HCT116 (cell line): ENCODE measurements at regions not wholly inside any gene's neighbourhood (a gene's known extent, or its start where the extent isn't known, plus 50 kb on each side); places are given as distances from the start of the nearest gene placed in this dataset.

Experiments
- ATF3 ChIP-seq: IDR thresholded peaks from 2 replicates; pipeline ENCODE4 v1.6.1; 2012
- FOSL1 ChIP-seq: IDR thresholded peaks from 2 replicates; pipeline ENCODE4 v1.6.1; 2012; ENCODE audit warnings: low read depth
- POLR2A ChIP-seq: IDR thresholded peaks from 2 replicates; pipeline ENCODE4 v1.7.0; 2011; ENCODE audit warnings: borderline replicate concordance; ENCODE audit not compliant: insufficient read depth, insufficient read length; ENCODE audit errors: extremely low read depth
- POLR2AphosphoS5 ChIP-seq: IDR thresholded peaks from 2 replicates; pipeline ENCODE4 v1.6.1; 2011; ENCODE audit warnings: mild to moderate bottlenecking, low read depth, low read length, moderate library complexity
- RAD21 ChIP-seq: IDR thresholded peaks from 2 replicates; pipeline ENCODE4 v1.6.1; 2012; ENCODE audit warnings: low read depth, mild to moderate bottlenecking
- TCF7L2 ChIP-seq: IDR thresholded peaks from 2 replicates; pipeline ENCODE4 v1.7.0; 2011; ENCODE audit warnings: borderline replicate concordance, inconsistent platforms; ENCODE audit not compliant: insufficient read depth, insufficient read length; ENCODE audit errors: extremely low read depth
- YY1 ChIP-seq: IDR thresholded peaks from 2 replicates; pipeline ENCODE4 v1.6.1; 2011; ENCODE audit warnings: low read length, low read depth, moderate library complexity, mild to moderate bottlenecking; ENCODE audit not compliant: insufficient replicate concordance; ENCODE audit errors: extremely low read depth
- ZNF274 ChIP-seq: fragments of 200-500 bp; sonication (Bioruptor generic); IDR thresholded peaks from 2 replicates; pipeline ENCODE4 v1.6.1; 2014; ENCODE audit warnings: mild to moderate bottlenecking, low read depth, low read length, inconsistent platforms
- TF ChIP-seq, protein P1 (sequence below): IDR thresholded peaks from 2 replicates; pipeline ENCODE4 v1.6.1; 2012; ENCODE audit warnings: low read depth
- TF ChIP-seq, protein P2 (sequence below), 3 experiments: fragments of 200-600 bp in 1 of 3; sonication (generic) in 1 of 3; IDR thresholded peaks in 2 of 3; conservative IDR thresholded peaks in 1 of 3; 2 replicates each; pipeline ENCODE4 v1.5.1; 2012 to 2017; ENCODE audit warnings: low read depth in 2 of 3, low read length in 2 of 3, antibody characterized with exemption in 1 of 3, borderline replicate concordance in 1 of 3, control low read depth in 1 of 3, mild to moderate bottlenecking in 1 of 3, mixed read lengths in 1 of 3, mixed run types in 1 of 3, moderate library complexity in 1 of 3; ENCODE audit not compliant: insufficient read depth in 1 of 3
- TF ChIP-seq, protein P3 (sequence below): IDR thresholded peaks from 2 replicates; pipeline ENCODE4 v1.6.1; 2011; ENCODE audit warnings: mild to moderate bottlenecking, low read length, moderate library complexity; ENCODE audit not compliant: insufficient replicate concordance; ENCODE audit errors: extremely low read depth

DNA sequence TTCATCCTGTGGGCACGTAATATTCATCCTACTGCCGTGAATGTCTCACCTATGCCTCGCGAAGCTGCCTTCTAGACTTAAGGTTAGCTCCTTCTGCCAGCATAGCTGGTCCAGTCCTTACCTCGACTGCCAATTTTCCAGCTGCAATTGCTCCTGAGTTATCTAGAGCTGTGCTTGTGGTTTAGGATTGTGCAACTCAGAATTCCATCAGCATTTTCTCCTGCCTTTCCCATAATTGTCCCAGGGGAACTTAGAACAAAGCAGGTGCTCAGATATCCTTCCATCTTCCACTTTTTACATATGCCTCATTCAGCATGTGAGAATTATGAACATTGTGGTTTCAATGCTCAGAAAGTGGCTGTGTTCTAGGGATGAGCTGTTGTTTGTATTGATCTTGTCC is 131.4 kb upstream of the ADGRL3 start:
- TF ChIP-seq, protein P1, sequence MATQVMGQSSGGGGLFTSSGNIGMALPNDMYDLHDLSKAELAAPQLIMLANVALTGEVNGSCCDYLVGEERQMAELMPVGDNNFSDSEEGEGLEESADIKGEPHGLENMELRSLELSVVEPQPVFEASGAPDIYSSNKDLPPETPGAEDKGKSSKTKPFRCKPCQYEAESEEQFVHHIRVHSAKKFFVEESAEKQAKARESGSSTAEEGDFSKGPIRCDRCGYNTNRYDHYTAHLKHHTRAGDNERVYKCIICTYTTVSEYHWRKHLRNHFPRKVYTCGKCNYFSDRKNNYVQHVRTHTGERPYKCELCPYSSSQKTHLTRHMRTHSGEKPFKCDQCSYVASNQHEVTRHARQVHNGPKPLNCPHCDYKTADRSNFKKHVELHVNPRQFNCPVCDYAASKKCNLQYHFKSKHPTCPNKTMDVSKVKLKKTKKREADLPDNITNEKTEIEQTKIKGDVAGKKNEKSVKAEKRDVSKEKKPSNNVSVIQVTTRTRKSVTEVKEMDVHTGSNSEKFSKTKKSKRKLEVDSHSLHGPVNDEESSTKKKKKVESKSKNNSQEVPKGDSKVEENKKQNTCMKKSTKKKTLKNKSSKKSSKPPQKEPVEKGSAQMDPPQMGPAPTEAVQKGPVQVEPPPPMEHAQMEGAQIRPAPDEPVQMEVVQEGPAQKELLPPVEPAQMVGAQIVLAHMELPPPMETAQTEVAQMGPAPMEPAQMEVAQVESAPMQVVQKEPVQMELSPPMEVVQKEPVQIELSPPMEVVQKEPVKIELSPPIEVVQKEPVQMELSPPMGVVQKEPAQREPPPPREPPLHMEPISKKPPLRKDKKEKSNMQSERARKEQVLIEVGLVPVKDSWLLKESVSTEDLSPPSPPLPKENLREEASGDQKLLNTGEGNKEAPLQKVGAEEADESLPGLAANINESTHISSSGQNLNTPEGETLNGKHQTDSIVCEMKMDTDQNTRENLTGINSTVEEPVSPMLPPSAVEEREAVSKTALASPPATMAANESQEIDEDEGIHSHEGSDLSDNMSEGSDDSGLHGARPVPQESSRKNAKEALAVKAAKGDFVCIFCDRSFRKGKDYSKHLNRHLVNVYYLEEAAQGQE = no peak
- TF ChIP-seq YY1 (no peak), FOSL1 (no peak), TCF7L2 (no peak), ATF3 (no peak), POLR2A (no peak), POLR2AphosphoS5 (no peak), RAD21 (no peak), ZNF274 (no peak)
- TF ChIP-seq, protein P2, sequence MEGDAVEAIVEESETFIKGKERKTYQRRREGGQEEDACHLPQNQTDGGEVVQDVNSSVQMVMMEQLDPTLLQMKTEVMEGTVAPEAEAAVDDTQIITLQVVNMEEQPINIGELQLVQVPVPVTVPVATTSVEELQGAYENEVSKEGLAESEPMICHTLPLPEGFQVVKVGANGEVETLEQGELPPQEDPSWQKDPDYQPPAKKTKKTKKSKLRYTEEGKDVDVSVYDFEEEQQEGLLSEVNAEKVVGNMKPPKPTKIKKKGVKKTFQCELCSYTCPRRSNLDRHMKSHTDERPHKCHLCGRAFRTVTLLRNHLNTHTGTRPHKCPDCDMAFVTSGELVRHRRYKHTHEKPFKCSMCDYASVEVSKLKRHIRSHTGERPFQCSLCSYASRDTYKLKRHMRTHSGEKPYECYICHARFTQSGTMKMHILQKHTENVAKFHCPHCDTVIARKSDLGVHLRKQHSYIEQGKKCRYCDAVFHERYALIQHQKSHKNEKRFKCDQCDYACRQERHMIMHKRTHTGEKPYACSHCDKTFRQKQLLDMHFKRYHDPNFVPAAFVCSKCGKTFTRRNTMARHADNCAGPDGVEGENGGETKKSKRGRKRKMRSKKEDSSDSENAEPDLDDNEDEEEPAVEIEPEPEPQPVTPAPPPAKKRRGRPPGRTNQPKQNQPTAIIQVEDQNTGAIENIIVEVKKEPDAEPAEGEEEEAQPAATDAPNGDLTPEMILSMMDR (IDR thresholded peaks at IDR 0.05 in 2 of 3, conservative IDR thresholded peaks at IDR 0.05 in 1 of 3; ENCODE audit: borderline replicate concordance in 1 of 3, insufficient read depth in 1 of 3, low read depth in 2 of 3, low read length in 2 of 3) = no peak
- TF ChIP-seq, protein P3, sequence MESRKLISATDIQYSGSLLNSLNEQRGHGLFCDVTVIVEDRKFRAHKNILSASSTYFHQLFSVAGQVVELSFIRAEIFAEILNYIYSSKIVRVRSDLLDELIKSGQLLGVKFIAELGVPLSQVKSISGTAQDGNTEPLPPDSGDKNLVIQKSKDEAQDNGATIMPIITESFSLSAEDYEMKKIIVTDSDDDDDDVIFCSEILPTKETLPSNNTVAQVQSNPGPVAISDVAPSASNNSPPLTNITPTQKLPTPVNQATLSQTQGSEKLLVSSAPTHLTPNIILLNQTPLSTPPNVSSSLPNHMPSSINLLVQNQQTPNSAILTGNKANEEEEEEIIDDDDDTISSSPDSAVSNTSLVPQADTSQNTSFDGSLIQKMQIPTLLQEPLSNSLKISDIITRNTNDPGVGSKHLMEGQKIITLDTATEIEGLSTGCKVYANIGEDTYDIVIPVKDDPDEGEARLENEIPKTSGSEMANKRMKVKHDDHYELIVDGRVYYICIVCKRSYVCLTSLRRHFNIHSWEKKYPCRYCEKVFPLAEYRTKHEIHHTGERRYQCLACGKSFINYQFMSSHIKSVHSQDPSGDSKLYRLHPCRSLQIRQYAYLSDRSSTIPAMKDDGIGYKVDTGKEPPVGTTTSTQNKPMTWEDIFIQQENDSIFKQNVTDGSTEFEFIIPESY = no peak
